Endothelial cell of umbilical vein (primary cell): ENCODE measurements at regions not wholly inside any gene's neighbourhood (a gene's known extent, or its start where the extent isn't known, plus 50 kb on each side); places are given as distances from the start of the nearest gene placed in this dataset.

ENCODE experiments used
- BruUV-seq: library from RNA; stranded (reverse); fragments of 400-500 nt; replicated peaks from 2 replicates; lab custom pipeline; 2021; lab: Mats Ljungman, UMichigan
- CTCF ChIA-PET: fragments of 300-600, 350-600 bp; sonication (Branson Sonifier 250); formaldehyde crosslinking; loops from one replicate; lab custom pipeline; 2021; ENCODE audit warnings: antibody characterized with exemption, inconsistent platforms; lab: Charles Lee
- POLR2A ChIA-PET: fragments of 300-600, 350-600 bp; sonication (Branson Sonifier 250); formaldehyde crosslinking; loops from one replicate; lab custom pipeline; 2021; ENCODE audit warnings: antibody characterized with exemption, inconsistent platforms; lab: Charles Lee
- DNase-seq: peaks from one replicate; pipeline ENCODE4 v3.0.0-alpha.2; 2011; ENCODE audit warnings: low read depth, low spot score
- FAIRE-seq: peaks from 2 replicates; lab custom pipeline; 2011; peaks lifted over from hg19 to GRCh38; lab: Jason Lieb, UNC
- H2AFZ ChIP-seq: 2 replicates; pipeline ENCODE4 v1.6.0; 2012; ENCODE audit warnings: low read depth, low read length, control low read depth, inconsistent platforms
- H3K27ac ChIP-seq: 2 replicates; pipeline ENCODE4 v1.5.1; 2011; ENCODE audit warnings: low read depth, mild to moderate bottlenecking, control low read depth, low read length, moderate library complexity; ENCODE audit not compliant: insufficient read depth
- H3K27me3 ChIP-seq, 2 experiments: 2 replicates each; pipeline versions ENCODE4 v1.6.0 to v1.6.1; 2011; ENCODE audit warnings: low read length in 2 of 2, mixed read lengths in 1 of 2; ENCODE audit not compliant: control insufficient read depth in 2 of 2, insufficient read depth in 2 of 2
- H3K36me3 ChIP-seq, 2 experiments: 2 replicates in 1 of 2; 3 replicates in 1 of 2; pipeline ENCODE4 v1.5.1; 2011; ENCODE audit warnings: low read length in 2 of 2, mild to moderate bottlenecking in 1 of 2, moderate library complexity in 1 of 2; ENCODE audit not compliant: control insufficient read depth in 2 of 2, insufficient read depth in 2 of 2; ENCODE audit errors: extremely low read depth in 1 of 2
- H3K4me1 ChIP-seq: 3 replicates; pipeline ENCODE4 v1.5.1; 2011; ENCODE audit warnings: mild to moderate bottlenecking, low read length; ENCODE audit not compliant: control insufficient read depth, insufficient read depth; ENCODE audit errors: extremely low read depth
- H3K4me2 ChIP-seq: 2 replicates; pipeline ENCODE4 v1.6.1; 2011; ENCODE audit warnings: low read length, control low read depth, mixed read lengths; ENCODE audit not compliant: insufficient read depth
- H3K4me3 ChIP-seq, 3 experiments: fragments of 200-600 bp in 1 of 3; sonication (generic), shearing (Covaris generic) in 1 of 3; replicated peaks in 1 of 3; 2 replicates each; pipeline ENCODE4 v1.5.1; 2011 to 2016; ENCODE audit warnings: control low read depth in 3 of 3, low read length in 3 of 3, mild to moderate bottlenecking in 2 of 3, inconsistent platforms in 1 of 3, low read depth in 1 of 3, moderate library complexity in 1 of 3; ENCODE audit not compliant: insufficient read depth in 1 of 3
- H3K79me2 ChIP-seq: 2 replicates; pipeline ENCODE4 v1.6.0; 2012; ENCODE audit warnings: low read length, inconsistent platforms; ENCODE audit not compliant: control insufficient read depth, insufficient read depth
- H3K9ac ChIP-seq: replicated peaks from 2 replicates; pipeline ENCODE3; 2011; ENCODE audit warnings: low read length, control low read depth; ENCODE audit not compliant: insufficient read depth; ENCODE audit errors: extremely low read depth
- H3K9me1 ChIP-seq: replicated peaks from 3 replicates; pipeline ENCODE4 v1.6.0; 2011; ENCODE audit warnings: mild to moderate bottlenecking, low read length; ENCODE audit not compliant: control insufficient read depth, insufficient read depth; ENCODE audit errors: extremely low read depth
- H3K9me3 ChIP-seq: replicated peaks from 2 replicates; pipeline ENCODE4 v1.5.1; 2012; ENCODE audit warnings: low read length, inconsistent platforms; ENCODE audit not compliant: control insufficient read depth, insufficient read depth
- H4K20me1 ChIP-seq: replicated peaks from 2 replicates; pipeline ENCODE3; 2011; ENCODE audit warnings: mild to moderate bottlenecking, low read length; ENCODE audit not compliant: control insufficient read depth, insufficient read depth; ENCODE audit errors: extremely low read depth
- CTCF ChIP-seq, 2 donors: IDR thresholded peaks; 1 replicate in 1 of 2; 2 replicates in 1 of 2; pipeline ENCODE4 v1.5.1; 2011; ENCODE audit warnings: low read length in 2 of 2, mild to moderate bottlenecking in 2 of 2, moderate library complexity in 2 of 2, control low read depth in 1 of 2, inconsistent platforms in 1 of 2, low read depth in 1 of 2; ENCODE audit not compliant: insufficient read depth in 1 of 2; ENCODE audit errors: extremely low read depth in 1 of 2
- EZH2 ChIP-seq: IDR thresholded peaks from 2 replicates; pipeline ENCODE4 v1.6.1; 2012; ENCODE audit warnings: borderline replicate concordance, low read depth, mild to moderate bottlenecking, moderate library complexity, low read length, inconsistent platforms; ENCODE audit not compliant: severe bottlenecking
- FOS ChIP-seq: IDR thresholded peaks from 2 replicates; pipeline ENCODE4 v1.6.1; 2011; ENCODE audit warnings: mild to moderate bottlenecking, low read length, moderate library complexity, borderline replicate concordance; ENCODE audit not compliant: insufficient read depth
- GATA2 ChIP-seq: IDR thresholded peaks from 2 replicates; pipeline ENCODE4 v1.7.0; 2011; ENCODE audit warnings: low read depth, mild to moderate bottlenecking, moderate library complexity, mixed read lengths, low read length; ENCODE audit not compliant: insufficient read length, insufficient read depth
- JUN ChIP-seq: IDR thresholded peaks from 2 replicates; pipeline ENCODE4 v1.6.1; 2011; ENCODE audit warnings: borderline replicate concordance, low read depth; ENCODE audit not compliant: insufficient read length, insufficient read depth
- MAX ChIP-seq: IDR thresholded peaks from 2 replicates; pipeline ENCODE4 v1.6.1; 2011; ENCODE audit not compliant: insufficient read depth, insufficient read length
- MYC ChIP-seq: IDR thresholded peaks from one replicate; pipeline ENCODE4 v1.6.1; 2011; ENCODE audit warnings: mild to moderate bottlenecking, low read depth, low read length
- POLR2A ChIP-seq: IDR thresholded peaks from 2 replicates; pipeline ENCODE4 v1.6.1; 2012; ENCODE audit warnings: low read depth, mild to moderate bottlenecking, control low read depth, low read length
- POLR2AphosphoS5 ChIP-seq: IDR thresholded peaks from 2 replicates; pipeline ENCODE4 v1.6.1; 2012; ENCODE audit warnings: low read depth, mild to moderate bottlenecking, control low read depth, low read length, moderate library complexity; ENCODE audit not compliant: insufficient read depth
- dilution Hi-C: fragments of 300-500 bp; cut with MboI; formaldehyde crosslinking; loops from one replicate; pipeline ENCODE4 v1.15.0; 2019; ENCODE audit warnings: low sequenced_read_pairs; ENCODE audit not compliant: extremely low pct_ligation_motif_present
- intact Hi-C: fragments of 100-400 bp; cut with micrococcal nuclease; formaldehyde crosslinking; loops from one replicate; pipeline ENCODE4 v1.10.0; 2022

GRCh38 chr1:79215311-79215710 lies 208.8 kb upstream of the ADGRL4 start:
- Histone ChIP-seq H2AFZ (no peak overlapping the region), H3K4me1 (no peaks in the 10 kb centered on the region), H3K36me3 (no peaks in the 10 kb centered on the region), H3K4me3 (no peak overlapping the region), H3K9ac (no peak overlapping the region), H3K79me2 (no peaks in the 10 kb centered on the region), H3K27me3 (no peaks in the 10 kb centered on the region), H3K4me2 (no peak overlapping the region), H3K9me3 (no peaks in the 10 kb centered on the region), H3K9me1 (no peaks in the 10 kb centered on the region), H3K27ac (no peak overlapping the region), H4K20me1 (no peaks in the 10 kb centered on the region)
- CTCF ChIA-PET, result no interaction called here
- dilution Hi-C loops, result no loop called here
- FAIRE-seq, result no peak
- no peak for TF ChIP-seq POLR2A
- DNase-seq, result no peak
- intact Hi-C loops, result no loop called here
- POLR2A ChIA-PET, result no interaction called here
- no TSS peak for BruUV-seq

GRCh38 chr1:79207786-79208185 lies 201.3 kb upstream of the ADGRL4 start:
- no peaks in the 10 kb centered on the region for H3K79me2 ChIP-seq
- H3K4me1 ChIP-seq, result no peaks in the 10 kb centered on the region
- dilution Hi-C loops (no loop called here), intact Hi-C loops (no loop called here)
- no peak overlapping the region for H3K27ac ChIP-seq
- ChIA-PET POLR2A (no interaction called here), CTCF (no interaction called here)
- DNase-seq, result no peak
- H4K20me1 ChIP-seq, result no peaks in the 10 kb centered on the region
- no peak overlapping the region for H3K9ac ChIP-seq
- TF ChIP-seq POLR2AphosphoS5, result no peak
- no peak for TF ChIP-seq POLR2A
- no peak for TF ChIP-seq FOS
- no peak for TF ChIP-seq CTCF (IDR thresholded peaks at IDR 0.05; ENCODE audit: extremely low read depth in 1 of 2, insufficient read depth in 1 of 2, low read depth in 1 of 2, low read length in 2 of 2)
- TF ChIP-seq JUN, result no peak
- TF ChIP-seq MAX, result no peak
- no peak for TF ChIP-seq MYC
- TF ChIP-seq EZH2, result no peak
- TF ChIP-seq GATA2, result no peak
- FAIRE-seq, result no peak
- no peaks in the 10 kb centered on the region for H3K9me1 ChIP-seq
- no peak overlapping the region for H2AFZ ChIP-seq
- no peaks in the 10 kb centered on the region for H3K36me3 ChIP-seq
- no peaks in the 10 kb centered on the region for H3K9me3 ChIP-seq
- H3K4me2 ChIP-seq, result no peak overlapping the region
- H3K27me3 ChIP-seq, result no peaks in the 10 kb centered on the region
- no peak overlapping the region for H3K4me3 ChIP-seq
- BruUV-seq, result no TSS peak
